GM12878 (cell line): ENCODE measurements at regions not wholly inside any gene's neighbourhood (a gene's known extent, or its start where the extent isn't known, plus 50 kb on each side); places are given as distances from the start of the nearest gene placed in this dataset.

Source experiments
- ASH2L ChIP-seq: fragments of 300-600, 200-600 bp; sonication (generic); IDR thresholded peaks from 2 replicates; pipeline ENCODE4 v1.6.1; 2017; ENCODE audit warnings: low read depth, mild to moderate bottlenecking, borderline replicate concordance
- CTCF ChIP-seq, 3 experiments: IDR thresholded peaks in 2 of 3; conservative IDR thresholded peaks in 1 of 3; 2 replicates each; pipeline ENCODE4 v1.5.1; 2011; ENCODE audit warnings: low read depth in 3 of 3, low read length in 3 of 3, mild to moderate bottlenecking in 3 of 3, control low read depth in 2 of 3, moderate library complexity in 2 of 3, inconsistent platforms in 1 of 3, mixed read lengths in 1 of 3; ENCODE audit not compliant: control insufficient read depth in 2 of 3, insufficient read depth in 1 of 3; ENCODE audit errors: extremely low read depth in 1 of 3
- EP300 ChIP-seq, 2 experiments: fragments of 150-350 bp in 1 of 2; IDR thresholded peaks; 2 replicates each; pipeline ENCODE4 v1.6.1; 2011 to 2012; ENCODE audit warnings: low read depth in 2 of 2, low read length in 2 of 2, borderline replicate concordance in 1 of 2, improper control_type of control experiment in 1 of 2, inconsistent platforms in 1 of 2; ENCODE audit not compliant: control insufficient read depth in 1 of 2
- EZH2 ChIP-seq: IDR thresholded peaks from 2 replicates; pipeline ENCODE4 v1.6.1; 2012; ENCODE audit warnings: low read depth, mild to moderate bottlenecking, control low read depth, inconsistent platforms, low read length, borderline replicate concordance; ENCODE audit not compliant: control insufficient read depth
- FOXK2 ChIP-seq: fragments of 450-650 bp; IDR thresholded peaks from 2 replicates; pipeline ENCODE4 v1.6.1; 2017; ENCODE audit warnings: mild to moderate bottlenecking, moderate library complexity
- IKZF1 ChIP-seq: fragments of 450-650 bp; conservative IDR thresholded peaks from 2 replicates; pipeline ENCODE4 v1.6.1; 2017; ENCODE audit warnings: antibody characterized with exemption, mild to moderate bottlenecking
- POLR2AphosphoS2 ChIP-seq: IDR thresholded peaks from 2 replicates; pipeline ENCODE4 v1.6.1; 2011; ENCODE audit warnings: low read depth, mild to moderate bottlenecking, low read length, improper control_type of control experiment, moderate library complexity
- TAF1 ChIP-seq: IDR thresholded peaks from 2 replicates; pipeline ENCODE4 v1.6.1; 2011; ENCODE audit warnings: mild to moderate bottlenecking, low read depth, low read length, borderline replicate concordance

GRCh38 chr12:76247026-76247646, 101.1 kb downstream of the BBS10 start:
- TF ChIP-seq IKZF1 = no peak
- no peak for TF ChIP-seq CTCF (IDR thresholded peaks at IDR 0.05 in 2 of 3, conservative IDR thresholded peaks at IDR 0.05 in 1 of 3; ENCODE audit: control insufficient read depth in 2 of 3, extremely low read depth in 1 of 3, insufficient read depth in 1 of 3, low read depth in 3 of 3, low read length in 3 of 3)
- no peak for TF ChIP-seq EP300 (IDR thresholded peaks at IDR 0.05; ENCODE audit: borderline replicate concordance in 1 of 2, control insufficient read depth in 1 of 2, low read depth in 2 of 2, low read length in 2 of 2)
- TF ChIP-seq ASH2L = no peak
- TF ChIP-seq FOXK2 = no peak
- no peak for TF ChIP-seq POLR2AphosphoS2
- no peak for TF ChIP-seq TAF1
- TF ChIP-seq EZH2 = no peak
